ENCODE measurements at regions not wholly inside any gene's neighbourhood (a gene's known extent, or its start where the extent isn't known, plus 50 kb on each side); places are given as distances from the start of the nearest gene placed in this dataset.
"Not testable (repeated sequence)": the region's sequence is repeated elsewhere in the genome, so short reads cannot be mapped to it uniquely, and the experiment has no call there.

GRCh38 chr5:89208392-89208791 lies 325.4 kb upstream of the MEF2C start:
- DNase-seq (ENCODE audit: low spot score): no peak

DNA sequence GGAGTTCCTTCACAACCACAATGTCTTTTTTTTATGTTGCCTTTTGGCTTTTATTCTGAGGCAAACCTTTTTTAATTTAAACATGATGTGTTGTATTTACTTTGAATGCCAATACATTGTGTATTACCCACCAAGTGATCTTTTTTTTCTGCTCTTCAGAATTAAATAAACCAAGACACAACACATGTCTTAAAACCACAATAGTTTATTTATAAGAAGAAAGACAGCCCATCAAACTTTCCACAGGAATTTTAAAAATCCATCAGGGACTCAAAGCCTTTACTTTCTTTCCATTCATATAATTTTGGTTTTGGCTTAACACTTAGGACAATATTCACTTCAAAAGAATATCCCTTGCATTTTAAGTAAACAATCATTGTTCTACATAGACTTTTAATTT lies 321.8 kb upstream of the MEF2C start:
- no peak for DNase-seq (ENCODE audit: low spot score)

DNA sequence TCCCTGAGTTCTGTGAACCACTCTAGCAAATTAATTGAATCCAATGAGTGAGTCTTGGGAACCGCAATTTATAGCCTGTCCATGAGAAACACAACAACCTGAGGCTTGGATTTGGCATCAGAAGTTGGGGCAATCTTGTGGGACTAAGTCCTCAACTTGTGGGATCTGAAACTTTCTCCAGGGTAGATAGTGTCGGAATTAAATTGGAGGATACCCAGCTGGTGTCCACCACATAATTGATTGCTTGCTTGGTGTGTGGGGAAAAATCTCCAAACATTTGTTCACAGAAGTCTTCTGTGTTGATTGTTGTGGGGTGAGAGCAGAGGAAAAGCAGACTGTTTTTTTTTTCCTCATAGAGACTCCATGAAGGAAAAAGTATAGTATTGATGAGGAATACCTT lies 320.6 kb upstream of the MEF2C start:
- DNase-seq (ENCODE audit: low spot score): no peak

DNA sequence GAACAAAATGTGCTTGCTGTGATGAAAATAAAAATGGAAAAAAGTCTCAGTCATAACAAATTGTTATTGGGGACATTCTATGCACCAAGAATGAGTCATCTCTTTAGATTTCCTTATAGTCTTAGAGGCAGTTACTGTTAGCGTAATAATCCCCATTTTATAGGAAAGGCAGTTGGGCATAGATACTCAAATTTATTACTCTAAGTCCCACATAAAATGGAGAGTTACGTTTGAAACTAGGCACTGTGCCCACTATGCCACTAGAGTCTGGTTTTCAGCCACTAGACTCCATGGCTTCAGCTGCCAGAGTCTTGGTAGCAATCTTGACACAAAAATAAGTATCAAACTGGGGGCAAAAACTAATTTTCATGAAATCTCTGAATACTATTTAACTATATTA lies 317.9 kb upstream of the MEF2C start:
- DNase-seq (ENCODE audit: low spot score): no peak

DNA sequence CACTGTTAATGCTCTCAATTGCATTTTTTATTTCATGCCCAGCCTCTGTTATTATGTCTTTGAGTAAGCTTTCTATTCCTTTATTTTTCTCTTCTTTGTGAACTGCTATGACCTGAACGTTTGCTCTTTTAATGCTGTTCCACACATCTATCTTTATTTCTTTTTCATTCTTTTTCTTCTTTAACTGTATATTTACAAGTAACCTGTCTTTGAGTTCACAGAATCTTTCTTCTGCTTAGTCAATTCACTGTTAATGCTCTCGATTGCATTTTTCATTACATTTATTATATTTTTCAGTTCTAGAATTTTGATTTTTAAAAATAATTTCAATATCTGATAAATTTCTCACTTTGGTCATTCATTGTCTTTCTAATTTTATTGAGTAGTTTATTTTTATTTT lies 316.3 kb upstream of the MEF2C start:
- DNase-seq (ENCODE audit: low spot score): no peak

DNA sequence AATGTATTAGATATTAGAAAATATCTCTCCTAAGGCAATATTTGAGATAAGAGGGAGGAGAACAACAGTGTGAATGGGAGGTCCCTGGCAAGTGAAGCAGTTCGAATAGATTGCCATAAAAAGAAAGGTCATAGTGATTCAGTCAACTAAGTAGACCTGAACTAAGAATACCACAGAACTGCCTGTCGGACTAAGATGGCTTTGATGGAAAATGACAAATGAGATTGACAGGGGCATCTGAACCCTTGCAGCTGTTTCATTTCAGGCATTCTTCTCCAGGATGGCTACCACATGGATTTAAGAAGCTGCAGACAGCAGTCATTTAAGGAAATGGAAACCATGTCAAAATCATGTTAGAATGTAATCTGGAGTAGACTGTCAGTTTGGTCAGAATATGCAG lies 308.4 kb upstream of the MEF2C start:
- DNase-seq (ENCODE audit: low spot score): no peak

- DNase-seq (ENCODE audit: low spot score): no peak
Observed at GRCh38 chr5:89190515-89191265, 307.7 kb upstream of the MEF2C start.

DNA sequence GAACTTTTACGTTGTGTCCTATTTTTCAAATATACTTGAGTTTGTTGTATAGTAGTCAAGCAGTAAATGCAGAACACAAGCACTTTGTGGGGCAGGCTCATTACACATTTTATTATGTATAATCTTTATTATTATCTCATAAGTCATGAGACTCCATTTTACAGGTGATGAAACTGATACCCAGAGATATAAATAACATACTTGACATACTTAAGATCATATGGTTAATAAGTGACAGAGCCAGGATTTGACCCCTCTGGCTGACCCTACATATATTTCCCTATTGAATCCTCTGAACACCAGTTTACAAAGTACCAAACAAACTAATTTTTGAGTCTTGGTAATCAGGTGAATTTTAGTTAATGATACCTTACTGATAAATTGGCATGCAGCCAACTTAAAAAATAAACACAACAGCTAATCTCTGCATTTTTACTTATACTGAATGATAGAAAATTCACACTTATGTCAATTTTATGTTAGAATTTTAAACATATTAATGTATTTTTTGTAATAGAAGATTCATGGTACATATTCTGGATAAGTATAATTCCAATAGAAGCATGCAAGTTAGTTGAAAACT lies 305.0 kb upstream of the MEF2C start:
- no peak for DNase-seq (ENCODE audit: low spot score)

DNA sequence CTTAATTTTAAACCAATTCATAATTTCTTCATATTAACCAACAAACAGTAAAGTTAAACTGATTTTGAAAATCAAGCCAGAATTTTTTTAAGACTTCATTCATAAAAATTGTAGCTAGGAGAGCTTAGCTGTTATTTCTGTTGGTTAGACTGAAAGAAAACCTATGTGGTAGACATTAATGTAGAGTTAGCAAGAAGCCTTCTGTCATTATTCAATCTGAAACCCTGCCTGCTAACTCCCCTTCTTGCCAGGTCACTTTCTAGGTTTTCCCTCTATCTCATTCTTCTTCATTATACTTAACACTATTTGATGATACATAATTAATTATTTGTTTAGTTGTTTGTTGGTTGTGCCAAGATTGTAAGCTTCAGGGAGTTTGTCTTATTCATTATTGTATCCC lies 304.3 kb upstream of the MEF2C start:
- no peak for DNase-seq (ENCODE audit: low spot score)

GRCh38 chr5:89181546-89181945 lies 298.6 kb upstream of the MEF2C start:
- no peak for DNase-seq (ENCODE audit: low spot score)

GRCh38 chr5:89179731-89180130 lies 296.7 kb upstream of the MEF2C start:
- no peak for DNase-seq (ENCODE audit: low spot score)

- no peak for DNase-seq (ENCODE audit: low spot score)
Observed at GRCh38 chr5:89178541-89178940, 295.6 kb upstream of the MEF2C start.

- no peak for DNase-seq (ENCODE audit: low spot score)
Observed at GRCh38 chr5:89173528-89173927, 290.5 kb upstream of the MEF2C start.

DNA sequence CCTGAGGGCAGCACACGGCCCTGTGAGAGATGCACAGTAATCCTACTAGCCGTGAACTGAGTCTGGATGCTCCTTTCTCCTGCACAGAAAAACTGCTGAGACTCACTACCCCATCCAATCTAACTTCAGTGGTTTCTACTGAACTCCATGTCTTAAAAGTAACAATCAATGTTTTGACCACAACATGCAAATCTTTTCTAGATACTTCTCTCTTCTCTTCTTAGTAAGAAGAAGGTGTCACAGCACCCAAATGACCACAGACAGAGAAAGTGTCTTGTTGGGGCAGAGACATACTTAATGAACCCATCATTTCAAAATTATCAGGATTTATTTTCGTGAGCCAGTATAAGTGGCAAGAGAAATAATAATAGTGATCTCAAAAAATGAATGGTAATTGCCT lies 285.8 kb upstream of the MEF2C start:
- no peak for DNase-seq (ENCODE audit: low spot score)

- not testable (repeated sequence) for DNase-seq (ENCODE audit: low spot score)
Observed at GRCh38 chr5:89164703-89165102, 281.7 kb upstream of the MEF2C start.

DNA sequence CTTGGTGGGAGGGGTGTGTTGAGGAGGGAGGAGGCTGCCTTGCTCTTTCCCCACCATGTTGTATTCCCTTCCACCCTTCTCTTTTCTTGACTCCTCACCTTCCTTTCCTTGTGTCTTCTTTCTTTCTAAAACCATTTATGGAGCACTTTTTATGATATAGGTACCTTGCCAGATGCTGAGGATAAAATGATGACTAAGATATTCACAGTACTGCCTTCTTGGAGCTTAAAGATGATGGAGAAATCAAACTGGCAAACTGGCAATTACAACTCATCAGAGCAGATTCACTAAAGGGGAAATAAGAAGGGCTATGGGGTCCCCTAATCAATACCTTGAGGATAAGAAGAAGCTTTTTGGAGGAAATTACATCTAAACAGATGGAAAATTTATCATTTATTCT lies 273.2 kb upstream of the MEF2C start:
- no peak for DNase-seq (ENCODE audit: low spot score)

GRCh38 chr5:89147031-89147430 lies 264.0 kb upstream of the MEF2C start:
- no peak for DNase-seq (ENCODE audit: low spot score)

DNA sequence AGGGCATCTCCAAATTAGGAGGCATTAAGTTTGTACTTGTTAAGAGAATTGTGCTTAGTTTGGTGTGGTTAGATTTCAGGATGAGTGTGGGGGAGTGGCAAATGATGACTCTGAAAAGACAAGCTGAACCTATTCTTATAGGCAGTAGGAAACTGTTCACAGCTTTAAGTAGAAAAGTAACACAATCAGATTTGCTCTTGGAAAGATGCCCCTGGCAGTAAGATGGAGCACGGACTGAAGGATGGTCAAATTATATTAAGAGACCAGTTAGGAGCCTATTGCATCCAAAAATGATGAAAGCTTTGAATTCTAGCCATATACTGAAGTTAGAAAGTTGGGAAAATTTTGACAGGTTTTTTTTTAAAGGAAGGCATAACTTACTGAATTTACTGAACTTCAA lies 254.2 kb upstream of the MEF2C start:
- DNase-seq (ENCODE audit: low spot score): no peak

GRCh38 chr5:89133975-89134374 lies 251.0 kb upstream of the MEF2C start:
- no peak for DNase-seq (ENCODE audit: low spot score)

DNA sequence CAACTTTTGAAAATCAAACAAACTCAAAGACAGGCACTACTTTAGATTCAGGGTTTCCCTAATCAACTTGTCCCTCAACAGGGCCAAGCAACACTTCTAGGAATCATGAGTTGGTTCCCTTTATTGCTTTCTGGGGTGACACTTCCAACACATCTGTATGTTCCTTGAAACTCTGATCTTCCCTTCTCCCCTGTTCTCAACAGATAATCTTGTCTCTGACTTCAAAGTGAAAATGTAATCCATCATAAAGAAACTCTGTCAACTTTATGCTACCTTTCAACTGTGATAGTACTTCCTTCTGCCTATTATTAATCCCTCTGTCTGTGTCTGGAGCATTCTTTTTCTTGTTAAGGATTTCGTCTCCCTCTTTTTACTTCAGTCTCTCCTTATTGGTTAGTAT lies 250.1 kb upstream of the MEF2C start:
- DNase-seq (ENCODE audit: low spot score): no peak

DNA sequence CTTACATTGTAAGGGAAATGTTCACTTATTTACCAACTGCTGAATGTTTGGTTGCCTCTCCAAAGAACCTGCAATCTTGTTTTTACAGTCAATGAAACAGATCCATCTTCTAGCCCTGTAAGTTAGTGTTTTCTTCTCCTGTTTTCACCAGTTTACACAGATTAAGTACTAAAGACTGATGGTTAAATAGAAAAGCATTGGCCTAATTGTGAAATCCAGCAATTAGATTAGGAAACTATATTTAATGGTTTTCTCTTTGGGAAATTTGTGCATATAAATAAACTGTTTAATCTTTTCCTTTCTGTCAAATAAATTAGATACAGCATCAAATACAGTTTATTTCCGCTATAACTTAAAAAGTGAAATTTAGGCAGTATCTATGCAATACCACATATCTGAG lies 247.9 kb upstream of the MEF2C start:
- DNase-seq (ENCODE audit: low spot score): no peak

GRCh38 chr5:89129941-89130340 lies 247.0 kb upstream of the MEF2C start:
- DNase-seq (ENCODE audit: low spot score): no peak

DNA sequence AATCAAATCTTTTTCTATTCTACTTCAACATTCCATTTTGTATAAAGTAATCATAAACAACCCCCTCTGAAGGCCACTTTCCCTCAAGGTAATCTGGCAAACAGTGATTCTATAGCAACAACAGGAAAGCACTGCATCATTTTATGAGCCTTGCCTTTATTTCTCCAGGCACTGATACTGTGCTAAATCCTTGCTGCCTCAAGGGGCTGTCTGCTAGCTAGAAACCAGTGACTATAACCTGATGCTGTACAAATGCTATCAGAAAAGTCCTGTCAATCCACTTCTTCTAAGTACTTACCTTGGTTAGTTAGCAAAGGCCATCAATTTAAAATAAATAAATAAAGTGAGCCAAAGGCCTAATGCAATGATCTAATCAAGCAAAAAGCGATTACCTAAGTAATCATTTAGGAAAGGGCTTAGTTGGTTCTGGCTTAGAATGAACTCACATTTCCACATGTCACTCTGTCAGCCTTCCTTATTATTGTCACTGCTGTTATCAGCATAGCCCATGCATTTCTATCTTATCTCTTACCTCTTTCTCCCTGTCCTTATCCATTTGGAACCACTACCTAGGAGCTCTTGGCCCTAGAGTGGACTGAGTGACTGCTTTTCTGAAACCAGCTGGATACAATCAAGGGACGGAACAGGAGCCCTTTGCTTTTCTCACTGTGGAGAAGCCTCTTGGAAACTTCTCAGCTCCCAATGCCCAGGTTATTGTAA lies 246.1 kb upstream of the MEF2C start:
- no peak for DNase-seq (ENCODE audit: low spot score)

GRCh38 chr5:89128092-89128491 lies 245.1 kb upstream of the MEF2C start:
- no peak for DNase-seq (ENCODE audit: low spot score)
